SU-DHL-6 (cell line): ENCODE measurements at regions not wholly inside any gene's neighbourhood (a gene's known extent, or its start where the extent isn't known, plus 50 kb on each side); places are given as distances from the start of the nearest gene placed in this dataset.

Experiments
- H2AFZ ChIP-seq: fragments of 200-600 bp; sonication (generic); 2 replicates; pipeline ENCODE4 v1.6.1; 2014; ENCODE audit warnings: low read depth, mild to moderate bottlenecking, moderate library complexity, mixed read lengths, antibody characterized with exemption, low read length; ENCODE audit not compliant: severe bottlenecking
- H3F3A ChIP-seq: fragments of 200-600 bp; shearing (Covaris generic); 2 replicates; pipeline ENCODE4 v1.6.0; 2016; ENCODE audit warnings: antibody characterized with exemption, mild to moderate bottlenecking; ENCODE audit not compliant: insufficient read depth
- H3K27ac ChIP-seq: fragments of 200-600 bp; sonication (generic); 2 replicates; pipeline ENCODE4 v1.5.1; 2016; ENCODE audit warnings: low read depth, mild to moderate bottlenecking, low read length, moderate library complexity, mixed read lengths
- H3K27me3 ChIP-seq: fragments of 200-600 bp; sonication (generic), shearing (Covaris generic); 2 replicates; pipeline ENCODE4 v1.6.0; 2014; ENCODE audit warnings: mild to moderate bottlenecking, low read length
- H3K36me3 ChIP-seq: fragments of 200-600 bp; sonication (generic); 2 replicates; pipeline ENCODE4 v1.6.1; 2014; ENCODE audit warnings: mild to moderate bottlenecking, low read length, mixed read lengths
- H3K4me2 ChIP-seq: fragments of 300-600, 200-600 bp; shearing (Covaris generic), sonication (generic); 2 replicates; pipeline ENCODE4 v1.6.0; 2014; ENCODE audit warnings: low read length, low read depth, mild to moderate bottlenecking; ENCODE audit not compliant: poor library complexity, severe bottlenecking
- H3K4me3 ChIP-seq: fragments of 200-600 bp; sonication (generic); 2 replicates; pipeline ENCODE4 v1.5.1; 2014; ENCODE audit warnings: antibody characterized with exemption, low read length, mild to moderate bottlenecking, mixed read lengths; ENCODE audit not compliant: insufficient read depth, poor library complexity, severe bottlenecking
- H3K79me2 ChIP-seq: fragments of 200-600 bp; sonication (generic); 2 replicates; pipeline ENCODE4 v1.6.1; 2014; ENCODE audit warnings: mild to moderate bottlenecking, low read length, moderate library complexity; ENCODE audit not compliant: insufficient read depth
- H3K9ac ChIP-seq: fragments of 200-600 bp; sonication (generic); 2 replicates; pipeline ENCODE4 v1.7.0; 2014; ENCODE audit warnings: mild to moderate bottlenecking, low read length
- H3K9me2 ChIP-seq: fragments of 200-600 bp; sonication (generic); replicated peaks from 2 replicates; pipeline ENCODE4 v1.6.1; 2014; ENCODE audit warnings: low read length; ENCODE audit not compliant: insufficient read depth
- H3K9me3 ChIP-seq: fragments of 200-600 bp; sonication (generic); 2 replicates; pipeline ENCODE4 v1.6.1; 2014; ENCODE audit warnings: low read length, mixed read lengths; ENCODE audit not compliant: insufficient read depth
- H4K20me1 ChIP-seq: fragments of 200-600 bp; sonication (generic); 2 replicates; pipeline ENCODE4 v1.6.1; 2014; ENCODE audit warnings: low read depth, mild to moderate bottlenecking, antibody characterized with exemption, low read length, moderate library complexity, mixed read lengths
- CTCF ChIP-seq: fragments of 200-600 bp; sonication (generic); IDR thresholded peaks from one replicate; pipeline ENCODE4 v1.5.1; 2017; ENCODE audit warnings: antibody characterized with exemption, mild to moderate bottlenecking, low read length, moderate library complexity; ENCODE audit not compliant: insufficient read depth, poor library complexity, severe bottlenecking
- EZH2phosphoT487 ChIP-seq: fragments of 200-600 bp; sonication (generic), shearing (Covaris generic); conservative IDR thresholded peaks from 2 replicates; pipeline ENCODE4 v1.6.1; 2018; ENCODE audit warnings: mild to moderate bottlenecking, antibody characterized with exemption, low read length, moderate library complexity, mixed read lengths

- H3K36me3 ChIP-seq: no peaks in the 10 kb centered on the region
- no peaks in the 10 kb centered on the region for H3K79me2 ChIP-seq
- TF ChIP-seq CTCF: no peak
- TF ChIP-seq EZH2phosphoT487: no peak
- H3K4me2 ChIP-seq: no peak overlapping the region
- H3K27me3 ChIP-seq: no peaks in the 10 kb centered on the region
- no peaks in the 10 kb centered on the region for H4K20me1 ChIP-seq
- H3K4me3 ChIP-seq: no peak overlapping the region
- H3K9me3 ChIP-seq: 0 out of 2 replicates have a peak, but pooled peaks cover 2% of the 10 kb centered on the region
- H3K27ac ChIP-seq: no peak overlapping the region
- no peak overlapping the region for H2AFZ ChIP-seq
- no peaks in the 10 kb centered on the region for H3K9me2 ChIP-seq
- H3F3A ChIP-seq: no peaks in the 10 kb centered on the region
- H3K9ac ChIP-seq: no peak overlapping the region
These were observed 201.2 kb downstream of the COPRS start for GRCh38 chr17:31657876-31658275.

GRCh38 chr17:31654936-31655335, 204.1 kb downstream of the COPRS start:
- H3K27me3 ChIP-seq: no peaks in the 10 kb centered on the region
- no peak overlapping the region for H2AFZ ChIP-seq
- no peak overlapping the region for H3K4me3 ChIP-seq
- H3K79me2 ChIP-seq: no peaks in the 10 kb centered on the region
- no peaks in the 10 kb centered on the region for H3K9me2 ChIP-seq
- H3K36me3 ChIP-seq: no peaks in the 10 kb centered on the region
- no peak overlapping the region for H3K9ac ChIP-seq
- H3K27ac ChIP-seq: no peak overlapping the region
- no peaks in the 10 kb centered on the region for H3F3A ChIP-seq
- H3K9me3 ChIP-seq: no peaks in the 10 kb centered on the region
- TF ChIP-seq CTCF: no peak
- TF ChIP-seq EZH2phosphoT487: no peak
- no peaks in the 10 kb centered on the region for H4K20me1 ChIP-seq
- H3K4me2 ChIP-seq: no peak overlapping the region

- Histone ChIP-seq H3K9me3 (no peaks in the 10 kb centered on the region), H3K4me3 (no peak overlapping the region), H4K20me1 (no peaks in the 10 kb centered on the region), H3F3A (no peaks in the 10 kb centered on the region), H3K36me3 (no peaks in the 10 kb centered on the region), H3K27me3 (no peaks in the 10 kb centered on the region), H3K4me2 (no peak overlapping the region), H3K9me2 (no peaks in the 10 kb centered on the region), H3K27ac (no peak overlapping the region), H2AFZ (no peak overlapping the region), H3K79me2 (no peaks in the 10 kb centered on the region), H3K9ac (no peak overlapping the region)
- TF ChIP-seq EZH2phosphoT487 (no peak), CTCF (no peak)
These were observed 205.4 kb downstream of the COPRS start for GRCh38 chr17:31653691-31654090.
